ENCODE measurements at regions not wholly inside any gene's neighbourhood (a gene's known extent, or its start where the extent isn't known, plus 50 kb on each side); places are given as distances from the start of the nearest gene placed in this dataset.

- TF ChIP-seq POLR2A (IDR thresholded peaks at IDR 0.05) (no peak), POLR2AphosphoS5 (IDR thresholded peaks at IDR 0.05) (no peak)
- TF ChIP-seq, protein P1, sequence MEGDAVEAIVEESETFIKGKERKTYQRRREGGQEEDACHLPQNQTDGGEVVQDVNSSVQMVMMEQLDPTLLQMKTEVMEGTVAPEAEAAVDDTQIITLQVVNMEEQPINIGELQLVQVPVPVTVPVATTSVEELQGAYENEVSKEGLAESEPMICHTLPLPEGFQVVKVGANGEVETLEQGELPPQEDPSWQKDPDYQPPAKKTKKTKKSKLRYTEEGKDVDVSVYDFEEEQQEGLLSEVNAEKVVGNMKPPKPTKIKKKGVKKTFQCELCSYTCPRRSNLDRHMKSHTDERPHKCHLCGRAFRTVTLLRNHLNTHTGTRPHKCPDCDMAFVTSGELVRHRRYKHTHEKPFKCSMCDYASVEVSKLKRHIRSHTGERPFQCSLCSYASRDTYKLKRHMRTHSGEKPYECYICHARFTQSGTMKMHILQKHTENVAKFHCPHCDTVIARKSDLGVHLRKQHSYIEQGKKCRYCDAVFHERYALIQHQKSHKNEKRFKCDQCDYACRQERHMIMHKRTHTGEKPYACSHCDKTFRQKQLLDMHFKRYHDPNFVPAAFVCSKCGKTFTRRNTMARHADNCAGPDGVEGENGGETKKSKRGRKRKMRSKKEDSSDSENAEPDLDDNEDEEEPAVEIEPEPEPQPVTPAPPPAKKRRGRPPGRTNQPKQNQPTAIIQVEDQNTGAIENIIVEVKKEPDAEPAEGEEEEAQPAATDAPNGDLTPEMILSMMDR (IDR thresholded peaks at IDR 0.05), result no peak
Measured at GRCh38 chr1:243980071-243980470, 71.0 kb upstream of the ZBTB18 start.
